ENCODE measurements at regions not wholly inside any gene's neighbourhood (a gene's known extent, or its start where the extent isn't known, plus 50 kb on each side); places are given as distances from the start of the nearest gene placed in this dataset.

GRCh38 chr4:123497340-123497739 lies 100.7 kb downstream of the SPRY1 start:
- no peak for DNase-seq (ENCODE audit: low read depth)

GRCh38 chr4:123501733-123502132 lies 105.1 kb downstream of the SPRY1 start:
- no peak for DNase-seq (ENCODE audit: low read depth)

GRCh38 chr4:123503698-123504363 lies 107.2 kb downstream of the SPRY1 start:
- no peak for DNase-seq (ENCODE audit: low read depth)

- DNase-seq (ENCODE audit: low read depth), result no peak
These were observed 108.8 kb downstream of the SPRY1 start for GRCh38 chr4:123505095-123506010.

- no peak for DNase-seq (ENCODE audit: low read depth)
These were observed 109.6 kb downstream of the SPRY1 start for GRCh38 chr4:123506011-123506695.

- DNase-seq (ENCODE audit: low read depth), result no peak
These were observed 110.8 kb downstream of the SPRY1 start for GRCh38 chr4:123507376-123507775.

- DNase-seq (ENCODE audit: low read depth), result no peak
These were observed 113.6 kb downstream of the SPRY1 start for GRCh38 chr4:123510221-123510620.

- no peak for DNase-seq (ENCODE audit: low read depth)
These were observed 114.1 kb downstream of the SPRY1 start for GRCh38 chr4:123510659-123511058.

GRCh38 chr4:123516576-123516975 lies 120.0 kb downstream of the SPRY1 start:
- no peak for DNase-seq (ENCODE audit: low read depth)

- DNase-seq (ENCODE audit: low read depth), result no peak
These were observed 120.6 kb downstream of the SPRY1 start for GRCh38 chr4:123517176-123517575.

- no peak for DNase-seq (ENCODE audit: low read depth)
These were observed 121.4 kb downstream of the SPRY1 start for GRCh38 chr4:123517971-123518370.

GRCh38 chr4:123520325-123520724 lies 123.7 kb downstream of the SPRY1 start:
- no peak for DNase-seq (ENCODE audit: low read depth)

- DNase-seq (ENCODE audit: low read depth), result no peak
These were observed 125.5 kb downstream of the SPRY1 start for GRCh38 chr4:123522081-123522480.

- DNase-seq (ENCODE audit: low read depth), result no peak
These were observed 126.1 kb downstream of the SPRY1 start for GRCh38 chr4:123522646-123523045.

- DNase-seq (ENCODE audit: low read depth), result no peak
These were observed 128.5 kb downstream of the SPRY1 start for GRCh38 chr4:123524958-123525628.

- DNase-seq (ENCODE audit: low read depth), result no peak
These were observed 129.9 kb downstream of the SPRY1 start for GRCh38 chr4:123526511-123526910.

- DNase-seq (ENCODE audit: low read depth), result no peak
These were observed 132.1 kb downstream of the SPRY1 start for GRCh38 chr4:123528501-123529277.

- no peak for DNase-seq (ENCODE audit: low read depth)
These were observed 132.6 kb downstream of the SPRY1 start for GRCh38 chr4:123529278-123529568.

GRCh38 chr4:123530357-123530756 lies 133.8 kb downstream of the SPRY1 start:
- no peak for DNase-seq (ENCODE audit: low read depth)

- no peak for DNase-seq (ENCODE audit: low read depth)
These were observed 138.6 kb downstream of the SPRY1 start for GRCh38 chr4:123535037-123535748.

- no peak for DNase-seq (ENCODE audit: low read depth)
These were observed 139.6 kb downstream of the SPRY1 start for GRCh38 chr4:123536225-123536624.

Measured in activated T-cell treated with anti-CD3 and anti-CD28 coated beads for 1 hour (primary cell).